ENCODE measurements at regions not wholly inside any gene's neighbourhood (a gene's known extent, or its start where the extent isn't known, plus 50 kb on each side); places are given as distances from the start of the nearest gene placed in this dataset.
"Not testable (repeated sequence)": the region's sequence is repeated elsewhere in the genome, so short reads cannot be mapped to it uniquely, and the experiment has no call there.

DNA sequence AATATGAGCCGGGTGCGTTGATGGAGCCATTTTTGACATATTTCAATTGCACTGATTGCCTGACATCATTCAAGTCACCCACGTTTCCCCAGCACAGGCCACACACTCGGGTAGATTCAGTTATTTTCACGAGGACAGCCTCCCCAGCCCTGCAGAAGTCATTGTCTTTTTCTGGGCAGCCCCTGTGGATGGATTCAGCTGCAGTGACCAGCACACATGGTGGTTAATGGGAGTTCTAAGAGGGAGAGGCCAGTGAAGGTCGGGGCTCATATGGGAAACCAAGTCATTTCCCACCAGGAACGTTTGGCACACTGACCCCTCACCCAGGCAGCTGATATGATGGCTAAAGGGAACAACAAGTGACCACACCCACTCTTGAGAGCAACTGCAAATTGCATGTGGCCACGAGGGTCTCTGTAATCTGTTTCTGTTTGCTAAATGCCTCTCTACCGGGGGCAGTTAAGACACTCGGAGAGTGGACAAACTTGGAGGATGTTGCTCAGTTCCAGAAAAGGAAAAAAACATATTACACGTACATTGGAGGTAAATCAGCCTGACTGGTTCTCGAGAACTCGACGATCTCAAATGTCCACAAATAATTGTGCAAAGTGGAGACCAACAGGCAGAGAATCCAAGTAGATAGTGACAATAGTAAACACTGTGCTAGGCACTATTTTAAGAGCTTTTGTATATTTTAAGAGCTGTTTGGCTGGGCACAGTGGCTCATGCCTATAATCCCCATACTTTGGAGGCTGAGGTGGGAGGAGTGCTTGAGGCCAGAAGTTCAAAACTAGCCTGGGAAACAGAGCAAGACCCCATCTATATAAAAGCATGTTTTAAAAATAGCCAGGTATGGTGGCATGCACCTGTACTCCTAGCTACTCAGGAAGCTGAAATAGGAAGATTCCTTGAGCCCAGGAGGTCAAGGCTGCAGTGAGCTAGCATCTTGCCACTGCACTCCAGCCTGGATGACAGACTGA lies 167.2 kb upstream of the IRF2BP2 start:
- no peak for DNase-seq (ENCODE audit: low spot score)

DNA sequence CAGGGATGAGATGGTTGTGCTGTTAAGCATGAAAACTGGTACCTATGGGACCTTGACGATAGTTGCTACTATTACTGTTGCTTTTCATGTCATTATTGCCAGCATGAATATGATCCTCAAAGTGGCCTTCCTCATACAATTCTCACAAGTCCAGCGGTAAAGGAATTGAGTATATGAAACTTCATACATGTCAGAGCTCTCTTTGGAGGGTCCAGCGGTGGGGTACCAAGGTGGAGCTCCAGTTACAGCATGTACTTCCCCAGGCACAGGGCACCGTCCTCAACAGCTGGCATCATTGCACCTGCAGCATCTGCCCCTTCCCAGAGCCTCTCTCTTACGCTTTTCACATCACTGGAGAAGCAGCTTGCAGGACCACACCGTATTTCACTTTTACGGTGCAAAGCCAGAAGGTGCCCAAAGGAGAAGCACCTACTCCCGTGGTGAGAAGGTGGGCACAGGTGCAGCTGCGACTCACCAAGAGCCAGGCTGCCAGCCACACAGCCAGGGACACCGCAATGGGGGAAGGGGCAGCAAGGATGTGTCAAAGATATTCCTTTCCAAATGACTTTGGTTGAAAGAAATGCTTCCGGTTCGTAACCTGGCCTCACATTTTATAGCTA lies 166.4 kb upstream of the IRF2BP2 start:
- DNase-seq (ENCODE audit: low spot score), result no peak

DNA sequence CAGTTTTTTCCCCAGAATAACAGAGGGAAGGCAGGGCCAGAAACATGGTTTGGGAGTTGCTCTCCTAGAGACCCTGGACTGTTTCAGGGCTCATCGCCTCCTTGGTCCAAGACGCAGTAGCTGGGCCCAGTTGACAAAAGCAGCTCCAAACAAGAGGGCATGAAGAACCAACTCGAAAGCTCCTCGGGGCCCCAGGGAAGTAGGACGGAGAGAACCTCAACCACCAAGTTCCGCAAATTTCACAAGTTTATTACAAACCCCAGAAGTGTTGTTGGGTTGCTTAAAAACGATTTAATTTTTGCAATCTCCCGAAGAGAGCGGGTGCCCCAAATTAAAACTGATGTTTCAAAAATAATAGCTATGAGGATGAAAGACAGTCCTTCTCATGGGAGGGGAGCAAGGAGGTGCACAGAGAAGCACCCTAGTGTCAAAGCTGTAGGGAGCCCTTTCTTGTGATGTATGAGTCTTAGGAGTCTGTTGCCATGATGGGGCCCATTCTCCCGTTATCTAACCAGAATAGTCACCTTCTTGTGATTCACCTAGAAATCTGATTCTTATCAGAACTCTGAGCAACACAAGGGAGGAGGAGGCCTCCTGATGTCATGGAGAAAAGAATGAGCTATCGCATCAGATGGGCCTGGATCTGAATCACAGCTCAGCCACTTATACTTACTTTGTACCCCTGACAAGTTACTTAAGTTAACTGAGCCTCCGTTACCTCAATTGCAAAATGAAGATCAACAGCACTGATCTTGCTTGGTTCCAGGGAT lies 165.7 kb upstream of the IRF2BP2 start:
- no peak for DNase-seq (ENCODE audit: low spot score)

DNA sequence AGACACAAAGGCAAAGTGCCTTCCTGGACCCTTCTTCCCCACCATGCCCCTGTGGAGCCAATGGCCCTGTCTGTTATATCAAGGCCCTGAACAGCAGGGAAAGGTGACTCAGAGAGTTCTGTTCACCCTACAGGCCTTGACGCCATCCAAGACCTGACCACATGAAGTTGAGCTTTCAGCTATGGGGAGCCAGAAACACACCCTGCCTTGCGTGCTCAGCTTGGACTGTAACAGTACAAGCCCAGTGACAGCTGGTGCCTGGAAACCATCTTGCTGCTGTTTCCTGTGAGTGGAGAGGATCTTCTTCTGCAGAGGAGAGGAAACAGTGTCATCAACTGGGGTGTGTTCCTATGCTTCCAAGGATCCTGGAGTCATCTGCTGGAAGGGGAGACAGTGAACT lies 165.0 kb upstream of the IRF2BP2 start:
- DNase-seq (ENCODE audit: low spot score), result no peak

DNA sequence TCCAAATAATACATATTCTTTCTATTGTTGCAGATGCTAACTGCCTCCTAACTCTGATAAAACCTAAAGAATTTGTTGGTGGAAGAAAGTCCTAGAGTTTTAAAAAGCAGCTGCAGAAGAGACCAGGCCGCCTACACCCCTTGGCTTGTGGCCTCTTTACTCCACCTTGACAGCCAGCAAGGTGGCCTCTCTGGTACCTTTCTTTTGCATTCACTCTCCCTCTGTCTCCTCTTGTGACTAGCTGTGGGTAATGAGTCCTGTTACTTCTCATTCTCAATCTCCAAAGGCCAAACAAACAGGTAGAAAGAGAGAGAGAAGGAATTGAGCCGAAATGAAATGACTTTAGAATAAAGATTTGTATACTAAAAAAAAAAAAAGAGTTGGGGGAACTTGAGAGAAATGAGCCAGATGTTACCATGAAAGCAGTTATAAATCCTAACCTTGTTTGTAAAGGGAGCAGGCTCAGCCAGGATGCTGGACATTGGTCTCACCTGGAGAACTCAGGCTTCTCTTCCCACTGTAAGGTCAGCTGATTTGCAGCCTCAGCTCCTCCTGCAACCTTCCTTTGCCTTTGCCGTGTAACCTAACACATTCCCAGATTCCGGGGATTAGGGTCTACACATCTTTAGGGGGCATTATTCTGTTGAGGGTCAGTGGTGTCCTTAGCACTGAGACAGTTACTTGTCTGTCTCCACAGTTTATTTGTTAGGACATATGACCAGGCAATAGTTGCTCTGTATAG lies 164.1 kb upstream of the IRF2BP2 start:
- no peak for DNase-seq (ENCODE audit: low spot score)

DNA sequence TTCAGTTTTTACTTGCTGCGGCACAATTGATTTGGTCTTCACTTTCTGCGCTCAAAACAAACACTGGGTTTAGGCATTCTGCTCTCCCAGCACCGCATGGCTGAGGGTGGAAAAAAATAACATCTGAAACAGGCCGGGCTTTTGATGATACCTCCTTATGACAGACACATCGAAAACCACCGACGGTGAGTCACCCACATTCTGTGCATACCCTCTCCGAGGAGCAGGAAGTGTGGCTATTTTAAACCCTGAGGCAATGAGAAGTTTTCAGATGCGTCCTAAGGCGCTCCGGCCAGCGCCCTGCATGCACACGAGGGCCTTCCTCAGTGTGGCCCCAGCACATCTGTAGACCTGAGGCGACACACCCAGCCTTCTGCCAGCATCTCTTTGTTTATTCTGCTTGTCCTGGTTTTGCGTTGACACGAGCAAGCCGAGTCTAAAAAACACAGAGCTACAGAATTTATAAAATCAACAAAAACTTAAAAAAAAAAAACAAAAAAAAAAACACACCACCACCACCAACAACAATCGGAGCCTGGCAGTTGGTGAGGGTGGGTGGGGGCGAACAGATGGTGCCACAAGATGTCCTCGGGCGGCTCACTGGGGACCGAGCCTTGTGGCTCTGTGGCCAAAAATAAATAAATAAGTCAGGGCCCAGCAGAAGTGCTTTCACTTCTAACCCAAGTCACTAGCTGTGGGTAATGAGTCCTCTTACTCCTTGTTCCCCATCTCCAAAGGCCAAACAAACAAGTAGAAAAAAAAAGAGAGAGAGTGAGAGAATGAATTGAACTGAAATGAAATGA lies 162.6 kb upstream of the IRF2BP2 start:
- no peak for DNase-seq (ENCODE audit: low spot score)

DNA sequence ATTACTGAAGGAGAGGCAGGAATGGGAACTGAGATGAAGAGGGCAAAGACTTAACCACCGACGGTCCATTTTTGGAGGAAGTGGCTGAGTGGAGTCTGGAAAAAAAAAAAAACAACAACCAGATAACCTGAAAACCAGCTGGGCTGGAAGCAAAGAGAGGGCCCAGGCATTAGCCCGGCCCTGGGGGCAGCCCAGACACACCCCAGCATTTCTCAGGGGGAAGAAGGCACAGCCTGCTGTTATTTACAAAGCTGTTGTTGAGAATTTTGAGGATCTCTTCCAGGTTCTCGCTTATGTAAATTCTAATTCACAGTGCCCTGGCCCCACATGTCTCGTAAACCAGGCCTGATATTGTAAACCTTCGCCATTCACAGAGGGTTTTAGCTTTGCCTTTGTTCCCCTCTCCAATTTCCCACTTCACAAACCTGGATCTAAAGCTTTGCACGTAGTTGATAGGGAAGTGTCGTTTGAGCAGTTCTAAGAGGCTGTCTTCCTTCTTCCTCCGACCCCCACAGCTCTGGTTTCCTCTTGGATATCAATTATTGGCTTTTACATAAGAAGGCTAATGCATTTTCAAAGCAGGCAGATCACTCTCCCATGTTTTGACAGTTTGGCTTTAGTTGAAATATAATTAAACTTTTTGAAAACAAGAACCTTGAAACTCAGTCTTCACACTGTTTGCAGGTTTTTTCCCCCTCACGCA lies 161.8 kb upstream of the IRF2BP2 start:
- no peak for DNase-seq (ENCODE audit: low spot score)

DNA sequence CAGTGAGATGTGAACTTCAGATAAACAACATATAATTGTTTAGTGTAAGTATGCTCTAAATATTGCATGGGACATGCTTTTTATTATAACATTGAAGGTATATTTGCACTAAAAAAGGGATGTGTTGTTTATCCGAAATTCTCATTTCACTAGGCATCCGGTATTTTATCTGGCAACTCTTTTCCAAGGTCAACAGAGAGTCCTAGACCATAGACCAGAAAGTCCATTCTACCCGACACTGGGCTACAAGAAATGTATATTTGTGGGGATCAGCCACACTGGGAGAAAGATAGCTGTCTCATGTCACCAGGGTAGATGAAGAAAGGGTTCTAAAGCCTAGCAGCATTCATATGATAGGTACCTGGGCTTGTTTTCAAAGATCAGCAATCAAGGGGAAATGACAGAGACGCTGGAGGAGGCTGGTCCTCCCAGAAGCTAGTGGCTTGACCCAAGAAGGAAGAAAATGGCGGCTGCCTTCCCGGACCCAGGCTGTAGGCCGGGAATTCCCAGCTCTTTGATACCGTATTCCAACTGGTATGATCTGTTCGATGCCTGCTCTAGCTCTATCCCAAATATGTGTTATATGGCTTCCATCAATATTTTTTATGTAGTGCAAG lies 161.1 kb upstream of the IRF2BP2 start:
- no peak for DNase-seq (ENCODE audit: low spot score)

DNA sequence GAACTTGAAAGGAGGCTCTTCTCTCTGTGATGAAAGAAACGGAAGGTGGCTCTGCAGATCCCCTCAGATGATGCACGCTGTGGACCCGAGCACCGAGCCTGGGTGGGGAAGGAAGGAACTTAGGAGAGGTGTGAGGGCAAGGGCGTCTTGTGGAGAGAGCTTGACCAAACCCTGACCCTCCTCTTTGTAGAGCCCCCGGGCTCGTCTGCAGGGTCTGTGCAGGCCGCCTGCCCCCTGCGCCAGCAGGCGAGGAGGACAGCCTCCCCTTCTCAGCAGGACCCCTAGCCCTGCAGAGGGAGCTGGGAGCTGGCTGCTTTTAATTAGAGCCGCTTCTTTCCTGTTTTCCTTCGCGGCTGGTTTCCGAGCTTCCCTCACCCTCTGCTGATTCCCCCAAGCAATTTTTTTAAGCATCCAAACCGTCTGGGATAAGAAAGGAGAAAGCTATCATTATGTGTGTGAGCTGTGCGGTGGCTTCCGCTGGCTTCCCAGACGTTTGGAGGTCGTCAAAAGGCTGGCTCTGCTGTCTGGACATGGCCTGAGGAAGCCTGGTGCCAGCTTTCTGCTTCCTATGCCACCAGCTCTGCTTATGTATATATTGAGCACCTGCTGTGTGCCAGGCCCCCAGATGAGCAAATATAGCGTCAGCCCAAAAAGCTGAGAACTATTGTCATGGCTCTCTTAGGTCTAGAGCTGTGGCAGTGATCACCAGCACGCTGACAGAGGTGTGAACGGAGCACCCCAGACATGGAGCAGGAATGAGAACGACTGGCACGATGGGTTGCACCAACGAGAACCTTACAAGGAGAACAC lies 160.2 kb upstream of the IRF2BP2 start:
- DNase-seq (ENCODE audit: low spot score), result no peak

DNA sequence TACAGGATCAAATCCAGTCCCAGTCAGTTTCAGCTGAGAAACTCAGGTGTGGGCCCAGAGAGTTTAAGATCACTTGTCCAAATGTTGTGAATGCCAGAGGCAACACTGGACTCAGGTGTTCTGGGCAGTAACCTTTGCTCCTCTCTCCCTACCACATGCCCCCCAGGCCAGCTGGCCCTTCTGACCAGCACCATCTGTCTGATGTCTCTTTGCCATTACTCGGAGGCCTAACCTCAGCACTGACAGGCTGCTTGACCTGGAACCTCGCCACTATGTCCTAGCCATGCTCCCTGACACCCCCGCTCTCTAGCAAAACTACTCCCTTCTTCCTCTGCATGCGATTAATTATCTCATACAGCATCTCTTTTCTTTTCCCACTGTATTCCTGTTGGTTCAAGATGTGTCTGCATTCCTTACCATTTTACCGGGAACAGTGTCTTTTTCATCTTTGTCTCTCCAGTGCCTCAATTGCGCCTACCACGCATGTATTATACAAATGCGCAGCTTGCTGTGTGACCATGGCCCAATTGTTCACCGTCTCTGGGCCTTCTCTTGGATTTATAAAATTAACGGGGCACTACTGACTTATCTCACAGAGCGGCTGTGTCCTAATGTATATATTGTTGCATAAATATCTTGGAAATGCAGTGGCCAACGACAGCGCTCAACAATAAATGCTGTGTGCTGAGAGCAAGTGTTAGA lies 159.5 kb upstream of the IRF2BP2 start:
- no peak for DNase-seq (ENCODE audit: low spot score)

DNA sequence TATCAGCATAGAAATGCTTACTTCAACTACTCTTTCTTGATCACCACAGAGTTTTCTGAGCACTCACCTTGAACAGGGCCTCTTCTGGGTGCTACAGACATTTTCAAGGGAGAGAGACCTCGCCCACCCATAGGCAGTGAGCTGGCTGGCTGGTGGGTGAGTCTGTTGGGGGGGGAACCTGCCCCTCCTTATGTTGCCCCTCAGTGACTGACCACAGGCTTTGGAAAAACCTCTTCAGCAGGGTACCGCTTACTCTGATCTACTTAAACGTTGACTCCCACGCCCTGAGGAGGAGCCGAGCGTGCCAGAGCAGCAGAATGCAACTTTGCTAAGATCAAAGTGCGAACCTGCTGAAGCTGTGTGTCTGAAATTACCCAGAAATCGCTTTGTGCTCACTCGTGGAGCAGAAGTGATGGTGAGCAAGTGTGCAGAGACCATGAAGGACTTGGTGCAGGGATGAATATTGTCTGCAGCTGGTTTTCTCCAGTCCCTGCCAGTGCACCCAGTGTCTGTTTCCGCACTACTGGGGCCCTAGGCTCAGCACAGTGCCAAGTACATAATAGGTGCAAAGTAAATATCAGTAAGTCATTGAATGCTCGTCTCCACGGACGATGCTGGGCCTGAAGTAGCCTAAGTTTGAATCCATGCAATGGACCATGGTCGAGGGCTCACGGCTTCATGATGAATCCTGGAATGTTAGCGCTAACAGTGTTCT lies 158.7 kb upstream of the IRF2BP2 start:
- DNase-seq (ENCODE audit: low spot score), result no peak

DNA sequence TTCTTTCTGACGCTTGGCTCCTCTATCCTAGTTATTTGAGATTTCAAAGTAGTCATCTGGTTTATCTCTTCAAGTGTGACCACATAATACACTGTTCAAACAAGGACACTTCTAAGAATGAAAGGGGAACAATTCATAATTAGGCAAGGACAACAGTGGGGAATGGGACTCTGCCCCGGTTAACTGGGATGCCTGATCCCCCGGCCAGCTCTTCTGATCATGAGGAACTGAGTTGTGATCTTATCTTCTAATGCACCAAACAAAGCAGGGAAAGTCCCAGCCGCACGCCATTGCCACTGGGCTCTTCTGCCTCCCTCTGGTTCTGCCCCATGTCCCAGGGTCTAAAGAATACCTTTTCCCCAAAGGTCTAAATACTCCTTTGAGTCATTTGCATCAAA lies 158.2 kb upstream of the IRF2BP2 start:
- DNase-seq (ENCODE audit: low spot score), result no peak

DNA sequence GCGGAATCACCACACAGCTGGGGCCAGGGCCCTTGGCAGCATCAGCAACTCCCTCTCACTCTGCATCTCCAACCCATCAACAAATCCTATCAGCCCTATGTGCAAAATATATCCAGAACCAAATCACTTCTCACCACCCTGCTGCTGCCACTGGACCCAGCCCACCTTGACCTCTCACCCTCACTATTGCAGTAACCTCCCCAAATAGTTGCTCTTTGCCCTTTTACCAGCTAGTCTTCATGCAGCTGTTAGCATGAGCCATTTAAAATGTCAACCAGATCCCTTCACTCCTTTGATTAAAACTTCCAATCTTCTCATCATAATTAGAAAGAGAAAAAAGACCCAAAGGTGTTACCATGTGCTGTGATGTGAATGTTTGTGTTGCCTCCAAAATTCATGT lies 155.7 kb upstream of the IRF2BP2 start:
- no peak for DNase-seq (ENCODE audit: low spot score)

DNA sequence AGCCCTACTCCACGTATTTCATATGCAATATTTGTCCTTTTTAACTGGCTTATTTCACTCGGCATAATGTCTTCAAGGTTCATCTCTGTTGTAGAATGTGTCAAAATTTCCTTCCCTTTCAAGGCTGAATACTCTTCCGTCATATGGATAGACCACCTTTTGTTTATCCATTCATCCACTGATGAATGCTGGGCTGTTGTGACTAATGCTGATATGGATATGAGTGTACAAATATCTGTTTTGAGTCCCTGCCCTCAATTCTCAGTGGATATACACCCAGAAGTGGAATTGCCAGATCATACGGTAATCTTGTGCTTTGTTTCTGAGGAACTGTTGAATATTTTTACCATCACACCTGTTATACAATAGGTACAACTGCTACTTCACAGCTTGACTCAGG lies 155.2 kb upstream of the IRF2BP2 start:
- no peak for DNase-seq (ENCODE audit: low spot score)

DNA sequence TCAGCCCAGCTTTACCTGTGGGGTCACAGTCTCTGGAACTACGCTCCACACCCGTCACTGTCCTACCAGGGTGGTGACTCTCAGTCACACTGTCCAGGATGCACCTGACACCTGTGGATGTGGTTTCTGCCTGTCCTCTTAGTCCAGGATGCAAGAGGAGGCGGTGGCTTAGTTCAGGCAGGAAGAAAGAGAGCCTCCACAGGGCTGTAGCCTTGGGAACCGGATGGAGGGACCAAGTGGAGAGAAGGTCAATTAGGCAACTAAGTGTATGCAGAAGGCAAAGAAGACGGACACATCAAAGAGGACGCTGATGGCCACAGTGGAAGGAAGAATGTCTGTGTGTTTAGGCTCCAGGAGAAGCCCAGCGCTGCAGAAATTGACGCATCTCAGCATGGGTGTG lies 153.9 kb upstream of the IRF2BP2 start:
- no peak for DNase-seq (ENCODE audit: low spot score)

DNA sequence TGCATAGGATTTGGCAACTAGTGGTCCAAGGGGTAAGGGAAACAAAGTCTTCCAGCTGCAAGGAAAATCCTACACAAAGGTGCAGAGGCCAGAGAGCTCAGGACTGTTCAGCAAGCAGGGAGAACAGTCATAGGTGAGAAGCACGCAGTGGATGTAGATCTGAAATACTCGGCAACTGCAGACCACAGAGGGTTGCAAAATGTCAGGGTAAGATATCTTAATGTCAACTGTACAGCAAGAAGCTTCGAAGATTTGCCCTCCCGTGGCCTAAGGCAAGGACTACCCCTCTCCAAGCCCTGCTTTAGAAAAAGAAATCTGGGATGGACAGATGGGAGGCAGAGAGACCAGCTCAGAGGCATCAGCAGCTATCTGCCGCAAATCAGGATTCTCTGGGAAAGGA lies 153.4 kb upstream of the IRF2BP2 start:
- no peak for DNase-seq (ENCODE audit: low spot score)

DNA sequence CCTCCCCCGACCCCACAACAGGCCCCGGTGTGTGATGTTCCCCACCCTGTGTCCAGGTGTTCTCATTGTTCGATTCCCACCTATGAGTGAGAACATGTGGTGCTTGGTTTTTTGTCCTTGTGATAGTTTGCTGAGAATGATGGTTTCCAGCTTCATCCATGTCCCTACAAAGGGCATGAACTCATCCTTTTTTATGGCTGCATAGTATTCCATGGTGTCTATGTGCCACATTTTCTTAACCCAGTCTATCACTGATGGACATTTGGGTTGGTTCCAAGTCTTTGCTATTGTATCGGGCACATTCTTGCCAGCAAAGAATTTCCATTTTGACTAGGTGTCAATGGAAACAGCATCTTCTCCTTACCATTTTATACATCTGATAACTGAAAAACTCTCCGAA lies 152.1 kb upstream of the IRF2BP2 start:
- not testable (repeated sequence) for DNase-seq (ENCODE audit: low spot score)

DNA sequence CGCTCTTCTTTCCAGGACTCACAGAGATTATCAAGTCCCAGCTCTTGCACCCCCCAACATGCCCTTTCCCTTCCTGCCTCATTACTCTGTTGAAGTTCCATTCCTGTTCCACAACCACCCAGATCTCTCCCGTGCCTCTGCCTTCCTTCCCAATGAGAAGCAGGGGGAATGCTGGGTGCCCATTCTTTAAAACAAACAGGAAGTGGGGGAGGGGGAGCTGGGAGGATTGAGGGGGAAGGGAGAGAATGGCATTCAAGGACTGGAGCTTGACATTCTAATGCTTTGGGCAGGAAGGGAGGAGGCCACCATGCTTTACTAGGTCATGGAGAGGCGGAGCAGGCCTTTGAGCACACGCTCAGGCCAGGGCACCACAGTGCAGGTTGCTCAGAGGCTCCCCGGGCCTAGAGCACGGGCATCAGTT lies 150.3 kb upstream of the IRF2BP2 start:
- DNase-seq (ENCODE audit: low spot score), result no peak

Data from globus pallidus (tissue), 1 donor.